ENCODE measurements at regions not wholly inside any gene's neighbourhood (a gene's known extent, or its start where the extent isn't known, plus 50 kb on each side); places are given as distances from the start of the nearest gene placed in this dataset.
A peak's percentile ranks its signal among the peaks of the same experiment; 100 is the strongest.

DNA sequence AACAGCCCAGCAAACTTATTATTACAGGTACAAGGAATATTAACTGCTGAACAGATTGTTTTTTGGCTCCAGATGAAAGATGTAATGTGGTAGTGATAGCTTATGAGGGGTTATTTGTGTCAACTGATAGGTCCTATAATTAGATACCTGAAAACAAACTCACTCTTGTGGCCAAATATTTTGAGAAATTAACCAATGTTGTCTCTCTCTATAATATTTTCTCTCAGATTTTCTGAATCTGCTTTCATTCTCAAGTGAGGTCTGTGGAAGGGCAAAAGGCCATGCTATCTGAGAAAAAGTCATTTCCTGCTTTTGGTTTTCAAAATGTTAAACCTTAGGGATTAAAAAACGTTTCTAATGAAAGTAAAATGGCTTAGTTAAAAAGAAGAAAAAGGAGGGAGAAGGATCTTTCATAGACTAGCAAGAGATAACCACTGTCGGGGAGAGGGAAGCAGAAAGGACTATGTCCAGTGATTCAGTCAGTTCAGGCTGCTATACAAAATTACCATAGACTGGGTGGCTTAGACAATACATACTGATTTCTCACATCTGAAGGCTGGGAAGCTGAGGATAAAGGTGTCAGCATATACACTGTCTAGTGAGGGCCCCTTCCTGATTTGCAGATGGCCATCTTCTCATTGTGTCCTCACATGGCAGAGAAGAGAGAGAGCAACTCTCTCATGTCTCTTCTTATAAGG, 277.5 kb upstream of the P2RY1 start:
- H3K36me3 ChIP-seq, result no peaks in the 10 kb centered on the region
- TF ChIP-seq, protein P1, sequence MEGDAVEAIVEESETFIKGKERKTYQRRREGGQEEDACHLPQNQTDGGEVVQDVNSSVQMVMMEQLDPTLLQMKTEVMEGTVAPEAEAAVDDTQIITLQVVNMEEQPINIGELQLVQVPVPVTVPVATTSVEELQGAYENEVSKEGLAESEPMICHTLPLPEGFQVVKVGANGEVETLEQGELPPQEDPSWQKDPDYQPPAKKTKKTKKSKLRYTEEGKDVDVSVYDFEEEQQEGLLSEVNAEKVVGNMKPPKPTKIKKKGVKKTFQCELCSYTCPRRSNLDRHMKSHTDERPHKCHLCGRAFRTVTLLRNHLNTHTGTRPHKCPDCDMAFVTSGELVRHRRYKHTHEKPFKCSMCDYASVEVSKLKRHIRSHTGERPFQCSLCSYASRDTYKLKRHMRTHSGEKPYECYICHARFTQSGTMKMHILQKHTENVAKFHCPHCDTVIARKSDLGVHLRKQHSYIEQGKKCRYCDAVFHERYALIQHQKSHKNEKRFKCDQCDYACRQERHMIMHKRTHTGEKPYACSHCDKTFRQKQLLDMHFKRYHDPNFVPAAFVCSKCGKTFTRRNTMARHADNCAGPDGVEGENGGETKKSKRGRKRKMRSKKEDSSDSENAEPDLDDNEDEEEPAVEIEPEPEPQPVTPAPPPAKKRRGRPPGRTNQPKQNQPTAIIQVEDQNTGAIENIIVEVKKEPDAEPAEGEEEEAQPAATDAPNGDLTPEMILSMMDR (IDR thresholded peaks at IDR 0.05; ENCODE audit: low read depth, low read length), result no peak
- no peaks in the 10 kb centered on the region for H3K27me3 ChIP-seq (ENCODE audit: insufficient read depth, low read depth, severe bottlenecking)
- no peak overlapping the region for H3K27ac ChIP-seq
- H3K9me3 ChIP-seq (ENCODE audit: severe bottlenecking), result no peaks in the 10 kb centered on the region
- no peak for DNase-seq
- no peak overlapping the region for H3K4me3 ChIP-seq (ENCODE audit: low read depth, low read length)

DNA sequence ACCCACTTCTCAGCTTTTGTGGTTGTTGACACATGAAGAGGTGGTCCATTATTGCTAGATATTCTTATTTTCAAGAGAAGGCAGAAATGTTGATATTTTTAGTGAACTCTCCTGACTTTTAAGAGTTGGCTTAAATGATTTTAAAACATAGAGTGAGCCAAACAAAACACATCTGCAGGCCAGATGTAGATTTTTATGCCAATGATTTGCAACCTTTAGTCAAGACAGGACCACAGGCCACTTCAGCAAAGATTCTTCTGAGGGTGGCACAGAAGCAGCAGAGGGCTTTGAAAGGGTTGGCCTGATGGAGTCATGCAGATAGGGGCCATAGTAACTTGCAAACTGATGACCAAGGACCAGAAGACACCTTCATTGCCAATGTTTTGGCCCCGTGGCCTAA, 276.5 kb upstream of the P2RY1 start:
- Histone ChIP-seq H3K9me3 (ENCODE audit: severe bottlenecking) (no peaks in the 10 kb centered on the region), H3K27ac (no peak overlapping the region), H3K4me3 (ENCODE audit: low read depth, low read length) (no peak overlapping the region), H3K27me3 (ENCODE audit: insufficient read depth, low read depth, severe bottlenecking) (no peaks in the 10 kb centered on the region), H3K36me3 (no peaks in the 10 kb centered on the region)
- TF ChIP-seq, protein P1 (IDR thresholded peaks at IDR 0.05; ENCODE audit: low read depth, low read length), result no peak
- DNase-seq, result no peak

DNA sequence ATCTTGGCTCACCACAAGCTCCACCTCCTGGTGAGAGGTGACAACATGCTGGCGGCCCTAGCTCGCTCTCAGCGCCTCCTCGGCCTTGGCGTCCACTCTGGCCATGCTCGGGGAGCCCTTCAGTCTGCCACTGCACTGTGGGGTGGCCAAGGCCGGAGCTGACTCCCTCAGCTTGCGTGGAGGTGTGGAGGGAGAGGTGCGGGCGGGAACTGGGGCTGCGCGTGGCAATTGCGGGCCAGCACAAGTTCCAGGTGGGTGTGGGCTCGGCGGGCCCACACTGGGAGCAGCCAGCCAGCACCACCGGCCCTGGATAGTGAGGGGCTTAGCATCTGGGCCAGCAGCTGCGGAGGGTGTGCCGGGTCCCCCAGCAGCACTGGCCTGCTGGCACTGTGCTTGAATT, 275.7 kb upstream of the P2RY1 start:
- TF ChIP-seq, protein P1 (IDR thresholded peaks at IDR 0.05; ENCODE audit: low read depth, low read length), result no peak
- H3K27ac ChIP-seq, result no peak overlapping the region
- DNase-seq, result no peak
- H3K4me3 ChIP-seq (ENCODE audit: low read depth, low read length), result no peak overlapping the region
- H3K27me3 ChIP-seq (ENCODE audit: insufficient read depth, low read depth, severe bottlenecking), result no peaks in the 10 kb centered on the region
- H3K9me3 ChIP-seq (ENCODE audit: severe bottlenecking), result no peaks in the 10 kb centered on the region
- H3K36me3 ChIP-seq, result no peaks in the 10 kb centered on the region

DNA sequence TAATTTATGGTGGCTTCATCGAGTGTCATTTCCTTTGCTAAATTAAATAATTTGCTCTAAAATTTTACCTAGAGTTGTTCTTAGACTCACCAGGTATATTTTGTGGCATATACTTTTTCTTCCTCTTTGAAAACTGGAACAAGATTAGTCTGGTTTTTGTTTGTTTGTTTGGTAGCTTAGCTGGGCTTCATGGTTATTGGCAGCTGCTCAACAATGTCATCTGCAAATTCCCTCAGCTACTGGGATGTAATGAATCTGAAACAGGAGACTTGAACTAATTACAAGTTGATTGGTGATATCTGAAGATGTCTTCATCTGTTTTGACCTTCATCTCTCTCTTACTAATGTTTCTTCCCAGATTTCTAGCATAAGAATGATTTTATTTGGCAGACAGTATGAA, 270.5 kb upstream of the P2RY1 start:
- no peak for DNase-seq
- no peaks in the 10 kb centered on the region for H3K9me3 ChIP-seq (ENCODE audit: severe bottlenecking)
- TF ChIP-seq, protein P1 (IDR thresholded peaks at IDR 0.05; ENCODE audit: low read depth, low read length), result no peak
- no peak overlapping the region for H3K4me3 ChIP-seq (ENCODE audit: low read depth, low read length)
- H3K36me3 ChIP-seq, result no peaks in the 10 kb centered on the region
- H3K27me3 ChIP-seq (ENCODE audit: insufficient read depth, low read depth, severe bottlenecking), result no peaks in the 10 kb centered on the region
- H3K27ac ChIP-seq, result no peak overlapping the region

DNA sequence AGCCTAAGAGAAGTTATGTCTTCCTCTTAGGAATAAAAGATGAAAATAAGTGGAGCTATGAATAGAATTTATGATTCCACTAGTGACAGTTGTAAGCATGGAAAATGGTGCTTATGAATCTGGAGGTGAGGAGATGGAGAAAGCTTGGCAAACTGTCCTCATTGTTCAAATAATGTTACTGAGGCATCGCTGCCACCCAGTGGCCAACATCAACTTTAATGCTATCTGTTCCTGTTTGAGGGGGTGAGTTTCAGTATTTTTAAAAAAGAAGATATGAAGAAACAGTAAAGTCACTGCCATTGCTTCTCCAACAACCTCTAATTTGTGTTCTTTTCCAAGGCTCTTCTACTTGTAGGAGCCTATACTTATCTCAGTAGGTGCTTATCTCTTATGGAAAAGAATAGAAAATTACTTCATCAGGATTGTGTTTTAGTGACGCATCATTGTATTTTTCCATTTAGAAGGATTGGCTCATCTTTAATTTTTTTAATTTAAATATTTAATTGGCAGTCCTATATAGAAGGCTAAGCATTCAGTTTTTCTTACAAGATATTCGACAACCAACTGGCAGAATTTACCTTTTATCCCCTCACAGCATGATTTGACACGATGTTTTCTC, 260.4 kb upstream of the P2RY1 start:
- peak; percentile 47 for DNase-seq
- H3K36me3 ChIP-seq, result no peaks in the 10 kb centered on the region

More for the DNA sequence above, 260.4 kb upstream of the P2RY1 start:
- H3K27me3 ChIP-seq (ENCODE audit: insufficient read depth, low read depth, severe bottlenecking), result no peaks in the 10 kb centered on the region
- no peak overlapping the region for H3K27ac ChIP-seq
- TF ChIP-seq, protein P1 (IDR thresholded peaks at IDR 0.05; ENCODE audit: low read depth, low read length), result peak; percentile 47; the same call in 1 of the 2 replicates
- no peak overlapping the region for H3K4me3 ChIP-seq (ENCODE audit: low read depth, low read length)
- no peaks in the 10 kb centered on the region for H3K9me3 ChIP-seq (ENCODE audit: severe bottlenecking)

Measured in WERI-Rb-1 (cell line).